ENCODE measurements at regions not wholly inside any gene's neighbourhood (a gene's known extent, or its start where the extent isn't known, plus 50 kb on each side); places are given as distances from the start of the nearest gene placed in this dataset.
"Not testable (repeated sequence)": the region's sequence is repeated elsewhere in the genome, so short reads cannot be mapped to it uniquely, and the experiment has no call there.

DNA sequence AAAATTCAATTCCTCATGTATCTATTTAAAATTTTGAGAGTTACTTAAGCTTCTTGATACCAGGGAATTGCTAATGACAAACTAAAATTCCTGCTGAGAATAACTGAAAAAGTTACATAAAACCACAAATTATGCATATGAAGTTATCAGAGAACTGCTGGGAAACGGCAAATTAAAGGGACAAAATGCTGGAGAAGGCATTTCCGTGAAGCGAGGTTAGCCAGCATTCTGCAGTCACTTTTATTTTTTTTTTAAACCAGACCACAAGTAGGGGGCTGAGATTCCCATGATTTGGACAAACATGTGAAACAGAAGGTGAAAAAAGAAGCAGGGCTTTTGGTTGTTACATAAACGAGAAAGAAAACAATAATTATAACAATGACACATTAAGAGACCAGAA is 737.6 kb upstream of the CHRM3 start:
- in situ Hi-C loops (cut with HindIII; ENCODE audit: low sequenced_read_pairs) = no loop called here

DNA sequence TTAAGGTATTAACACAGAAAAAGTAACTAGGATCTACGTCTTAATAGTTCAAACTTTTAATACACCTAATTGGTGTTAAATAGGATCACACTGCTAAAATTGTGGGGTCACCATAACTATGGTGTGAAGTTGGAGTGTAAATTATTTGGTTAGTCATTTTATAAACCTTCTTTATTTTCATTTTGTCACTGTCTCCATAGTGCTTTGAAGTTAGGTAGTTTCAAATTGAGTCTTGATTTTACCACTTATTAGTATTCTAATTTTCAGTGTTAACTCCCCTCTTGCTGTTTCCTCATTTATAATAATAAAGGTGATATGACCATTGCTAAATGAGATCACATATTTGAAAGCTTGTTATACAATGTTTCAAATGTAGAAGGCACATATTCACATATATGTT is 738.1 kb upstream of the CHRM3 start:
- no peak for DNase-seq (ENCODE audit: low spot score)
- in situ Hi-C loops (cut with HindIII; ENCODE audit: low sequenced_read_pairs) = no loop called here

More for the DNA sequence above, 737.6 kb upstream of the CHRM3 start:
- DNase-seq (ENCODE audit: low spot score) = no peak

DNA sequence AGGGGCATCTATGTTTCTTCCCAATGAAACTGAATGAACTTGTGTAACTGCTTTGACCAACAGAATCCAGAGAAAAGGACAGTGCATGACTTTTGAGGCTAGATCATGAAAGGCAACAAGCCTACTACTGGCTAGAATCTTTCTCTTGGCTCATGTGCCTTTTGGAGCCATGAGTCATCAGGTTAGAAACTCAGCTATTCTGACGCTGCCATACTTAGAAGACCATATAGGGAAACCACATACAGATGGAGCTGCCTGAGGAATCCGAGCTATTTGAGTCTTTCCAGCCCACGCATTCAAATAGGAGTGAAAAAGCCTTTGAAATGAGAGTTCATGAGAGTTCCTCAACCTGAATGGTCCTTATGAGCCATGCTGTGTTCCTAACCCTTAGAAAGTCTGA is 738.5 kb upstream of the CHRM3 start:
- peak; percentile 10 for DNase-seq (ENCODE audit: low spot score)
- in situ Hi-C loops (cut with HindIII; ENCODE audit: low sequenced_read_pairs) = no loop called here

DNA sequence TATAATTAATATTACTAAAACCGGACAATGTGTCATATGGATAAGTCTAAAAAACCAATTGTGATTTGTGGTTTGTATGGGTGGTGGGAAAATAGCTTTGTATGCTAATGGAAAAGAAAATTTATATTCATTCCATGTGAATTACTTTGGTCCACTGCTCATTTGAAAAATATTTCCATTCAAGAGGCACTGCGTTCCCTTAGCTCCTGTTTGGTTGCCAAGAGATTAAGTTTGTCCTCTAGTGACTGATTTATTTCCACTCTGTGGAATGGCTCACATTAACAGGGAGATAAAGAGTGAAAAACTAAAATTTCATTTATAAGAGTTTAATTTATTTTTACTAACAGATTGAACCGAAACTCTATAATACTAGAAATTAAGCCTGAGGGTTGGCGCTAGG is 744.1 kb upstream of the CHRM3 start:
- no peak for DNase-seq (ENCODE audit: low spot score)
- in situ Hi-C loops (cut with HindIII; ENCODE audit: low sequenced_read_pairs) = no loop called here

DNA sequence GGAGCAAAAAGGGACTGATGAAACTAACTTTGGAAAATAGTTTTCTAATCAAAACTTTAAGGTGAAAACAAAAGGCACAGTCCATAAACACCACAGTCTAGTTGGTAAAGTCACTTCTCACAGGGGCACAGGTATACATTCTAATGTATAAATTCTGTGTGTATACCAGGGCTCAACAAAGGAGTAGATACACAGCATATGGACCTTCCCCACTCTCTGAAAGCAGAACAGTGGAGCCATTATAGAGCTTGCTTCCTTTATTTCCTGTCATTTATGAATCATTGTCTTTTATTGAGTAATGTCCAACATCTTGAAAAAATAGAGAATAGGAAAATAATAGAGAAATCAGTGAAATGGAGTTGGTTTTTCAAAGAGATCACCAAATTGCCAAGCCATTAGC is 746.5 kb upstream of the CHRM3 start:
- no peak for DNase-seq (ENCODE audit: low spot score)
- in situ Hi-C loops (cut with HindIII; ENCODE audit: low sequenced_read_pairs) = no loop called here

DNA sequence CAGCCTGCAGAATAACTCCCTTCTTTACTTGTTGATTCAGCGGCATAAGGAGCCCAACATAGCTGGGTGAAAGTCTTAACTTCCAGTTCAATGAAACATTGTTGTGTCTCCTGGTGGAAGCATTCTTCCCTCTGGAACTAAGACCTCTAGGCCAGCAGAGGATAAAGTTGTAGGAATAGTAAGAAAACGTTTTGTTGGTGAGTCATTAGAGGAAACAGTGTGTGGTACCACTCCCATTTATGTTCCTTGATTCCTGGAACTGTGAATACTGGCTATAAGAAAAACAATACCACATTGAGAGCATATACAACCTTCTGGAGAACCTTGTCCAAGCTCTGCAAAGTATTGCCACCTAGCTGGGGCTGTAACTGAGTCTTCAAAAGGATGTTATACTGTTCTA is 737.4 kb upstream of the ZP4 start:
- in situ Hi-C loops (cut with HindIII; ENCODE audit: low sequenced_read_pairs) = no loop called here
- no peak for DNase-seq (ENCODE audit: low spot score)

DNA sequence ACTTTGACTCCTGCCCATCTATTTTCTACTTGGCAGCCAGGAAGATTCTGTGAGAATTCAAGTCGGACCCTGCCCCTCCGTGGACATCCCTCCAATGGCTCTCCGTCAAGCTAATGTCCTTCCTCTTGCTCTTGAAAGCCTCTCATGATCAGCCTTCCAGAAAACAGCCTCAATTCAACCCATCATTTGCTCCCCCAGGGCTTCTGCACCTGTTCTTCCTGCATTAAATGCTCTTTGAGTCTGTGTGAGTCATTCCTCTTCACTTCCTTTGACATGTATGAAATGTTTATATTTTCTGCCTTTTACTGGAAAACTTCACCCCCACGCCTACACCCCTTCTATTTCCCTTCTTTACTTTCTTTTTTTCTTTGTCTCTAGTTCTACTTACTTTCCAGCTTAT is 734.1 kb upstream of the ZP4 start:
- in situ Hi-C loops (cut with HindIII; ENCODE audit: low sequenced_read_pairs) = no loop called here
- peak; percentile 8 for DNase-seq (ENCODE audit: low spot score)

DNA sequence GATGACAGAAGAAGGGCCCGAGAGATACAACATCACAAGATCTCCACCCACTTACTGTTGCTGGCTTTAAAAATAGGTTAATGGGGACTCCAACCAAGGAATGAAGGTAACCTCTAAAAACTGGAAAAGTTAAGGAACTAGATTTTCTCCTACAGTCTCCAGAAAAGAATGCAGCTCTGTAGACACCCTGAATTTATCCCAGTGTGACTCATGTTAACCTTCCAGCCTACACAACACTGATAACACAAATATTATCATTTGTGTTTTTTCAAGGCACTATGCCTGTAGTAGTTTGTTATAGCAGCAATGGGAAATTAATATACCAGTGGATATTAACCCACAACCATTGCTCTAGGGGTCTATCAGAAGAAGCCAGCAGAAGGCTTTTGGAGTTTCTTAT is 730.7 kb upstream of the ZP4 start:
- DNase-seq (ENCODE audit: low spot score) = no peak
- in situ Hi-C loops (cut with HindIII; ENCODE audit: low sequenced_read_pairs) = no loop called here

DNA sequence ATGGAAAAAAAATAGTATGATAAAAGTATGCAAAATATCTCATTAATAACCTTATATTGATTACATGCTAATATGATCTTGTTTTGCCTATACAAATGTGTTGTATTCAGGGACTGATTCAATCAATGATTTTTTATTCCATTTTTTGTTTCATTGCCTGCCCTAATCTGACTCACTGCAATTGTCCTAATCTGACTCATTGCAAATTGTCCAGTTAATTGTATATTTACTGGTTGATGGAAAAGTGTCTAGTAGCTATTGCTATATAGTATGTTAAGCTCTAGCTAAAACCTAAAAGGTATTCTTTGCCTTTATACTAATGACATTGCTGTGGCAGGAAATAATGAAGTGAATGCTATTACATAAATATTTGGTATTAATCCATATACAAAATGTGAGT is 728.9 kb upstream of the ZP4 start:
- DNase-seq (ENCODE audit: low spot score) = no peak
- in situ Hi-C loops (cut with HindIII; ENCODE audit: low sequenced_read_pairs) = no loop called here

DNA sequence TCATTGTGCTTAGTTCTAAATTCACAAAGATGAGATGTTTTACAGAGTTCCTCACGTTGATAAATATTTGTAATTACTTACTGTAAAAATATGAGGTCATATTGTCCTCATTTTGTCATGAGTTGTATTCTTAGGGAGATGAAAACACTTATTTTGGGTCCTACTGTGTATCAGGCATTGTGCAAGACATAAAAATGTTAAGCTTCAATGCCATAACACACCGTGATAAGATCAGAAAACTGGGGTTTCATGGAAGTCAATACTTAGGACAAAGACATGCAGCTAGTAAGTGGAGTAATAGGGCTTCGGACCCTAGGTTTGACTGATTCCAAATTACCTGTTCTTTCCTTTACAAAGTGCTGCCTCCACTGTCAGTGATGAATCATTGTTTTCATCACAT is 720.7 kb upstream of the ZP4 start:
- in situ Hi-C loops (cut with HindIII; ENCODE audit: low sequenced_read_pairs) = no loop called here
- DNase-seq (ENCODE audit: low spot score) = no peak

DNA sequence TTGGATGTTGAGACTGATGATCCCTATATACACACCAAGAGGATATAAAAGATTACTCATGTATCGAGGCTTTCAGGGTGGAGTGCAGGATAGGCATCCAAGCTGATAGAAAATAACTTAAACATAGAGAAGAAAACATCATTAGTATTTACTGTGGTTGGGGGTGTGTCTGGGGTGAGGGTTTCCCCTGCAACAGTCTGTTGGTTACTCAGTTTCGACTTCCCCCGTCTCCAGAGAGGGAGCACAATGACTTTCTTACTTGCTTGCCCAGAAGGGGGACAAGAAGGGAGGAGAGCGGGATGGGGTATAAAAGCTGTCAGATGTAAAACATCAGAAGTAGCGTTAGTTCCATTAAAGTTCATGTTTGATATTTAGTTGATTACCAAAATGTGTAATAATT is 717.4 kb upstream of the ZP4 start:
- in situ Hi-C loops (cut with HindIII; ENCODE audit: low sequenced_read_pairs) = no loop called here
- DNase-seq (ENCODE audit: low spot score) = no peak

DNA sequence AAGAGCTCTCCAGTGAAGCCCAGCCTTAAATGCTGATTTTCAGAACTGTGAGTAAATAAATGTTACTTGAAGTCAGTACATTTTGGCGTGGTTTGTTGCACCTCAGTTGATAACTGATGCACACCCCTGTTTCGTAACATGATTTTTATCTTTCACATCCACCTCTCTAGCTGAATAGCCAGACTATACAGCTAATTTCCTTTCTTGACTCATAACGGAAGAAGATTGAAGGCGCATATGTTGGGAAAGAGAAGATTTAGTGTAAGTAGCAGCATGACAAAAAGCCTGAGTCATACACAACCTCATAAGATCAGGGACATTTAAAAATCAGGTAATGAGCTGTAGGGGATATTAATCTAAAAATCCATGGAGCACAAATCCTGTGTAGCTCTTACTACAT is 716.2 kb upstream of the ZP4 start:
- DNase-seq (ENCODE audit: low spot score) = no peak
- in situ Hi-C loops (cut with HindIII; ENCODE audit: low sequenced_read_pairs) = no loop called here

DNA sequence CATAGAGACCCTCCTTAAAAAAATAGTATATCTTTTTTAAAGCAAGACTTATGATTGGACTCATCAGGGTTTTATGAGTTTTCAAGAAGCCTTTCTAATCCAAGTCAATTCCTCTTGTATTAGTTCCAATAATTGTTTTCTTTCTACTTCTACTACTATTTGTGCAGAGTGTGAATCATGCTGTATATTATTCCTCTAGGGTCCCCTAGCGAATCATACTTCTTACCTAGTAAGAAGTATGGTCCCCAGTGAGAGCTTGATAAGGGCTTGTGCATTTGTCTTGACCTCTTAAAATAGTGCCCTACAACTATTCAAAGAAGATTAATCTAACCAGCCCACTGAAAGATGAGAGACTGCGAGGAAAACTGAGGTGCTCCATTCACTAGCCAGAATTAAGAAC is 715.7 kb upstream of the ZP4 start:
- DNase-seq (ENCODE audit: low spot score) = no peak
- in situ Hi-C loops (cut with HindIII; ENCODE audit: low sequenced_read_pairs) = no loop called here

DNA sequence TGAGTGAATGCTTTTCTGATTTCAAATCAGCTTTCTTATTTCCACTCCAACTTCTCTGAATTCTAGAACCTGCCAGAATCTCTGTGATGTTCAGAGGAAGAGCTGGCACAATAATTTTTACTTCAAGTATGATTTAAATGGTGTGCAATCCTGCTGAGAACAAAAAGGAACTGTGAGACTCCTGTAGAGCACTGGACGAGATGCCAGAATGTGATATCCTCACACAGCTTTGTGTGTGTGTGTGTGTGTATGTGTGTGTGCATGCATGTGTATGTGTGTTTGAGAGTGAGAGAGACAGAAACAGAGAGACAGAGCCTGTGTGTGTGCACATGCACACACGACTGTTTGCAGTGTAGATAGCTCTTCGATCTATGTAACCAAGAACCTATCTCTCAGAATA is 713.6 kb upstream of the ZP4 start:
- in situ Hi-C loops (cut with HindIII; ENCODE audit: low sequenced_read_pairs) = no loop called here
- DNase-seq (ENCODE audit: low spot score) = no peak

DNA sequence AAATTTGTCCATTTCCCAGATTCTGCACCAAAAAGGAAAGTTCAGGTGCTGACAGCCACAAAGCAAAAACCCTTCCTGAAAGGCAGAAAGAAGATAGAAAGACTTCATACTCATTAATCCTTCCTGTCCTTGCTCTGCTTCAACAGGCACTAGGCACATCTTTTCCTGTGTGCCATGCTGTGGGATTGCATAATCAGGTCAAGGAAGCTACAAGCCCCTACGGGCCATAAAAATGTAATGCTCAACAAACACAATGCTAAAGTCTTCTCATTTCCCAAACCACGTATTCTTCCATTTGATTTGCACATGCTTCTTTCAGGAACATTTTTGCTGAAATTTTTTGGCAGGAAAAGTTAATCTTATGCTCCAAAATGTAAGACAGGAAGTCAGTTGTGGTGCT is 710.9 kb upstream of the ZP4 start:
- DNase-seq (ENCODE audit: low spot score); in situ Hi-C loops (cut with HindIII; ENCODE audit: low sequenced_read_pairs): not testable (repeated sequence)

DNA sequence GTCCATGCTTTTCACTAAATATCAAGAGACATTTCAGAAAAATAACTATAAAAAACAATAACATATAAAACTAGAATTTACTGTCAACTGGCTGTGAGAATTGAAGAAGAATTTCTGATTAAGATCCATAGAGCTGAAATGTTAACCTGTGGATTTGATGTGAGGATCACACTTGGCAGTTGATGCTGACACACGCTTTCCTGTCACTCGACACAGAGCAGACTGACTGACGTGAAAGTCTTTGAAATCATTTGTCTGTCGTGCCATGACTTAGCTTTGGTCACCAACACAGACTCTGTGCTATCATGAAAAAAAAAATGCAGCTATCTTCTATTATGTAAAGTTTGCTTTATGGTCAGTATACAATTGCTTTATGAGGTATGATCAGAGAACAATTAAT is 706.0 kb upstream of the ZP4 start:
- in situ Hi-C loops (cut with HindIII; ENCODE audit: low sequenced_read_pairs) = no loop called here

DNA sequence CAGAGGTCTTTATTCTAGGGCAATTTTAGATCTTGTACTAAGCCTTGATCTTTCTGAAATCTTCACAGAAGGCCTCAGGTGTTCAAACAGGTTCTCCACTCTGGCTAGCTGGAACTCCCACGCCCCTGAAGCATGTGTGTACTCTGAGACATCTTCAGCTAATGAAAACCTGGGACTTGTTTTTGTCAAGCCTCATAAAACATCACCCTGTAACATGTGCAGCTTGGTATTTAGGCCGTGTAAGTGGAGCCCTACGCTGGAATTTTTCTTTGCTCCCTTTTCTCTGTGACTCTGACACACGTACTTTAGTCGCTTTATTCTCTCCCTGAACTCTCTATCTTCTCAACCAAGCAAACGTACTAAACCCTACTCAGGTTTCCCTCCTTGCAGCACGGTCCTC is 701.9 kb upstream of the ZP4 start:
- in situ Hi-C loops (cut with HindIII; ENCODE audit: low sequenced_read_pairs) = no loop called here
- no peak for DNase-seq (ENCODE audit: low spot score)

More for the DNA sequence above, 706.0 kb upstream of the ZP4 start:
- DNase-seq (ENCODE audit: low spot score) = no peak

DNA sequence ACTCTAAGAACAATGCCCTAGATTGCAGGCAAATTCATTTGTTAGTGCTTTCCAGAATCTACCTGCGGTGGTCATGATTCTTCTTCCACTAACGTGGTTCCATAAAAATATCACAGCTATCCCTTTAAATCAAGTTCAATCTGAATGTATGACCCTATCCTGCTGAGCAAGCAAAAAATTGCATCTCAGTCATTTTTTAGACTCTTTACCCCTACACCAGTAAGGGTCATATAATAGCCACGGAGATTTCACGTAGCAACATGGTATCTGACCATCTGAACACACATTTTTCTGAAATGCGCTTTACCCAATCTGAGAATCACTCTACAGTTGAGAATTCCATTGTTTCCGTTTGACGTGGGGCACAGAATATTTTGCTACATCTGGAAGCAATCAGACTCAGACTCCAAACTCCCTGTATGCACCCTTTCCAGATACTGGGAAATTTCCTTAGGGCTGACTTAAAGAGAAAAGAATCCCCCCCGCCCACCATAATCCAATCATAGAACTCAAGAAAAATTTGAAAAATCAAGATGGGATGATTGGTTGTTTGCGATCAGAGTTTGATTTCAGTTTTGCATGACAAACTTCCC is 699.2 kb upstream of the ZP4 start:
- in situ Hi-C loops (cut with HindIII; ENCODE audit: low sequenced_read_pairs) = no loop called here
- no peak for DNase-seq (ENCODE audit: low spot score)

DNA sequence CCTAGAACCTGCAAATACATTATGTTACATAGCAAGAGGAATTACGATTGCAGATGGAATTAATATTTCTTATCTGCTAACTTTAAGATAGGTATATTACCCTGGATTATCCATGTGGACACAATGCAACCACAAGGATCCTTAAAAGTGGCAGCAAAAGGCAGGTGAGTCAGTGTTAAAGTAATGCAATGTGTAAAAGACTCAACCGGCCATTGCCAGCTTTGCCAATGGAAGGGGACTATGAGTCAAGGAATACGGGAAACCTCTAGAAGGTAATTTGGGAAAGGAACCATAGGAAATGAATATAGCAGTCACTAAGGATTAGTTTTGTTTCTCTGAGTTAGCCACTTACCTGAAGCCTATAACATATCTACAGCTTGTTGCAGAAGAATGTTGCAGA is 692.1 kb upstream of the ZP4 start:
- in situ Hi-C loops (cut with HindIII; ENCODE audit: low sequenced_read_pairs) = no loop called here
- DNase-seq (ENCODE audit: low spot score) = no peak

DNA sequence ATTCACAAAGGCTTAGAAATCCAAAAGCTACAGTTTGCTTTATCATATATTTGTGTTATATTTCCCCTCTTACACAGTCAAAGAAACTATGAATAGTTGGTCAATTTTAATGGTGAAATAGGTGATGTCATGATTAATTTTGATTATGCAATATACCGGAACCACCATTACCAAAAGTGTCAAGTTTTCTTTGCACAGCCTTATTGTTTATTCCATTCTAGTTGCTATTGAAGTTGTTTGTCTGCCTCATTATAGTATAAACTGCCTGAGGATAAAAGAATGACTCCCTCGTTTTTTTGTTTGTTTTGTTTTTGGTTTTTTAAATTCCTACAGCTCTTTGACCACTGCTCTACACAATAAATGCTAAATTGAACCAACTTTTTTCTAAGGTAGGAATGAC is 690.6 kb upstream of the ZP4 start:
- in situ Hi-C loops (cut with HindIII; ENCODE audit: low sequenced_read_pairs) = no loop called here

DNA sequence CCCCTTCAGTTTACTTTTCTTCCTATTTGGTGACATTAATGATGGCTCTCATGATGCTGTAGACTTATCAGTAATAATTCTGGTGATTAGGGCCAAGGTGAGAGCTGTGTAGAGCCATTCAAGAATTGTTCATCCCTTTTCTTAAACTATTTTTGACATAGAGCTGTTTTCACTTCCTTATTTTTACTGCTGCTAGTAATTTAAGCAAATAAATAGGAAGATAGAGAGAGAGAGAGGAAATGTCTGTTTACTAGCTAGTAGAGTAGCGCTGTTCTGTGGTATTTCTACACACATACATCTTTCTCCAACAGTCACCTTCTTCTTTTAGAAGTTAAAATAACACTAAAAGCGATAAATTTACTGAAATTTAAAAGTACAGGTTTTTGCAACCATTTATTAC is 678.0 kb upstream of the ZP4 start:
- in situ Hi-C loops (cut with HindIII; ENCODE audit: low sequenced_read_pairs) = no loop called here
- DNase-seq (ENCODE audit: low spot score) = no peak

More for the DNA sequence above, 690.6 kb upstream of the ZP4 start:
- no peak for DNase-seq (ENCODE audit: low spot score)

DNA sequence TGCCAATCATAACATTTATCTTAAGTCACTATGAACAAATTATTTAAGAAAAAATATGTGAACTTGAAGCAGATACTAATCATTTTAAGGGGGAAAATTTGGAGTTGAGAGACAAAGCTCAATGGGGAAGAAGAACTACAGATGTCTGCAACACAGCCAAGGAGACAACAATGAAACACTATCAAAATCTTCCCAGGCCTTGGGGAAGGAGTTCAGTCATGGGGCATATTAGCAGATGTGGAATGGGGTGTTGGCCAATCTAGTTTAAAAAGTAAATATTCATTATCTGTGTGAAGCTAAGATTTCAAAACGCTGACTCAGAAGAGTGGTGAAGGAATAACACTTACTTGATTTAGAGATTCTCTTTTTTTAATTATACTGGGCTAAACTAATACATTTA is 671.6 kb upstream of the ZP4 start:
- in situ Hi-C loops (cut with HindIII; ENCODE audit: low sequenced_read_pairs) = no loop called here
- no peak for DNase-seq (ENCODE audit: low spot score)

Data from G401 (cell line).